ENCODE measurements at regions not wholly inside any gene's neighbourhood (a gene's known extent, or its start where the extent isn't known, plus 50 kb on each side); places are given as distances from the start of the nearest gene placed in this dataset.

DNA sequence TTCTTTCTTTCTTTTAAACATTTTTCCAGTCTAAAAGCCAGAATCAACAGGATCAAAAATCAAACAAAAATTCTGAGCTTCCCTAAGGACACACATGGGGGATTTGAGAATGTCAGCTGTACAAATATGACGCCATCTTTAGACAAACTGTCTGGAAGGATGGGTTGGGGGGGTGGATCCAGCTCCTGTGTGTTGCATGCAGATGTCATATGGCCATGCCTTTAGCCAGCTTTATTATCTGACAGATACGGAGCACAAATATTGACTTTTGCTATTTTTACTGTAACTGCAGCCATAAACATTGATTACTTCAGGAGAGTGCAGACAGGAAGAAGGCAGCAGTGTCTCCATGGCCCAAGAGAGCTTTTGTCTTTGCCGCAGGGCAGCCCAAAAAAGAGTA is 279.4 kb upstream of the ELAC2 start:
- no peak for DNase-seq

GRCh38 chr17:13293421-13293820 is 275.6 kb upstream of the ELAC2 start:
- DNase-seq: no peak

- DNase-seq: no peak
These were observed 274.5 kb upstream of the ELAC2 start for GRCh38 chr17:13292291-13292690.

- no peak for DNase-seq
These were observed 270.4 kb upstream of the ELAC2 start for GRCh38 chr17:13288248-13288647.

- no peak for DNase-seq
These were observed 269.4 kb upstream of the ELAC2 start for GRCh38 chr17:13287226-13287625.

- no peak for DNase-seq
These were observed 265.8 kb upstream of the ELAC2 start for GRCh38 chr17:13283606-13284005.

GRCh38 chr17:13281626-13282025 is 263.8 kb upstream of the ELAC2 start:
- DNase-seq: no peak

GRCh38 chr17:13273806-13274205 is 256.0 kb upstream of the ELAC2 start:
- no peak for DNase-seq

GRCh38 chr17:13272296-13272695 is 254.5 kb upstream of the ELAC2 start:
- DNase-seq: no peak

GRCh38 chr17:13268791-13269595 is 251.2 kb upstream of the ELAC2 start:
- DNase-seq: no peak

DNA sequence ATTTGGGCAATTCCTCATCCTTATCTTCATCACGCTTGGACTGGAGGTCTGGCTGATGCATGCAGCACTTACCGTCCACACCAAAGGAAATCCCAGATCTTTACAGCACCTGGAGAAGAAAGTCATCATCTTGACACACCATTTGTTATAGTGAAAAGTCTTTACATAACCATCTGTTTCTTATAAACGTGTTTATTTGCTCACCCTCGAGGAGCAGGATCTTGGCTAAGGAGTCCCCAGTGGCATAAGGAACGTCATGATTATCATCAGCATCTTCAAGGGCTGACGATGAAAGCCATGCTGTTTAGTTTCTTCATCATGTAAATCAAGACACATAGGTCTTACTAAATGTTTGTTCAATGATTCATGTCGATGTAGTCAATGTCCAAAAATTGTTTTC is 248.8 kb upstream of the ELAC2 start:
- DNase-seq: no peak

GRCh38 chr17:13265311-13265710 is 247.5 kb upstream of the ELAC2 start:
- DNase-seq: no peak

- DNase-seq: no peak
These were observed 245.9 kb upstream of the ELAC2 start for GRCh38 chr17:13263746-13264145.

GRCh38 chr17:13256545-13256944 is 238.7 kb upstream of the ELAC2 start:
- no peak for DNase-seq

DNA sequence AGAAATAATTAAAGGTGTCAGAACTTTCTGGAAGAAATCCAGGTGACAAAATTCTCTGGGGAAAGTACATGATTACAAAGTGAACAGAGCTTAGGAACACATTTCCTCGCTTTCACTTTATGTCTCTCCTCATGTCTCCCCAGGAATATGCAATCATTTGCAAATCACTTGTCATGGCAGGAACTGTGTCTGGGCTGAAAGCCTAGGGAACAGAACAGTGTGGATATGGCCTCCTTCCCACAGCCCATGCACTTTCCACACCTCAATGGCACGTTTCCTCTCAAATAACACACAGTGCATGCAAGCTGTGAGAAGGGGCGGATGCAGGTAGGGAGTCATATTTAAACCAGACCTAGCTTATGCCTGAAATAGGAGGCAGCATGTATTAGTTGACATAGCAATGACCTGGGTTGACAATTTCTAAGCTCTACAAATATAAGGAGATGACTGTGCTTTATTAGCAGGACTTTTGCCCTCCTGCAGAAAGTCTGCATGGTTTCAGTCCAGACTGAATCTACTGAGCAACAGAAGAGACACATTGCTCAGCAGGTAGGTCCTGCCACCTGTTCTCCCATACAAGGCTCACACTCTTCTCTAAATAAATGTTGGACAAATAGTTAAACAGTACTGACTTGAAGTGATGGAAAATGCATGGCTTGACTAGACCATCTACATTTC is 236.0 kb upstream of the ELAC2 start:
- no peak for DNase-seq

DNA sequence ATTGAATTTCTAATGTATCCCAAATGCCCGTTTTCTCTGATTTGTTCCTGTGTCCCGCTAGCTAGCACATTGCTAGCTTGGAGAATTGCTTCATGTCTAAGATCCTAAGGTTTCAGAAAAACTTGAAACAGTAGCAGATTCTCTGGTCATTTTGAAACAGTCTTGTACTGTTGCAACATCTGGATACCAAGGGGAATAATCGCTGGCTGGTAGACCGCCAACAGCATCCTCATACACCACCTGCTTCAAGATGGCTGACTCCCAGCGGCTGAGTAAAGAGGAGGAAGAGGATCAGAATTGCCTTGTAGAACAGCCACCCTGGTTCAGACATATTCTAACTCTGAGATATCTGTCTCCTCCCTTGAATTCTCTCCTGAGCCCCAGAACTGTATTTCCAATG is 226.7 kb upstream of the ELAC2 start:
- no peak for DNase-seq

GRCh38 chr17:13243585-13243984 is 225.8 kb upstream of the ELAC2 start:
- DNase-seq: no peak

DNA sequence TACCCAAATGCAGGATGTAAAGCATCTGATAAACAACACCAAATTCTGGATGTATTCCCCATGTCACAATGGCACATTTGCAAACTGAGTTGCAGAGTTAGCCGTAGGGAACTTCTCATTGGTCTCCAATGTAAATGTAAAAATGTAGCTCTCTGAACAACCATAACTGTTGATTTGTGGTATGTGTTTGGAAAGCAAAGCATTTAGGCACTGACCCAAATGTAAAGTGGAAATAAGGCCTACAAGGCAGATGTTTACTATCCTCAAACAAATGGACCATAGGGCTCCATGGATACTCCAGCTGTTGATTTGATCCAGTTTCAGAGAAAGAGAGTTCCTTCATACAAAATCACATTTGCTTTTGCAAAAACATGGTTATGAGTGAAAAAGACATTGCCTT is 223.0 kb upstream of the ELAC2 start:
- no peak for DNase-seq

DNA sequence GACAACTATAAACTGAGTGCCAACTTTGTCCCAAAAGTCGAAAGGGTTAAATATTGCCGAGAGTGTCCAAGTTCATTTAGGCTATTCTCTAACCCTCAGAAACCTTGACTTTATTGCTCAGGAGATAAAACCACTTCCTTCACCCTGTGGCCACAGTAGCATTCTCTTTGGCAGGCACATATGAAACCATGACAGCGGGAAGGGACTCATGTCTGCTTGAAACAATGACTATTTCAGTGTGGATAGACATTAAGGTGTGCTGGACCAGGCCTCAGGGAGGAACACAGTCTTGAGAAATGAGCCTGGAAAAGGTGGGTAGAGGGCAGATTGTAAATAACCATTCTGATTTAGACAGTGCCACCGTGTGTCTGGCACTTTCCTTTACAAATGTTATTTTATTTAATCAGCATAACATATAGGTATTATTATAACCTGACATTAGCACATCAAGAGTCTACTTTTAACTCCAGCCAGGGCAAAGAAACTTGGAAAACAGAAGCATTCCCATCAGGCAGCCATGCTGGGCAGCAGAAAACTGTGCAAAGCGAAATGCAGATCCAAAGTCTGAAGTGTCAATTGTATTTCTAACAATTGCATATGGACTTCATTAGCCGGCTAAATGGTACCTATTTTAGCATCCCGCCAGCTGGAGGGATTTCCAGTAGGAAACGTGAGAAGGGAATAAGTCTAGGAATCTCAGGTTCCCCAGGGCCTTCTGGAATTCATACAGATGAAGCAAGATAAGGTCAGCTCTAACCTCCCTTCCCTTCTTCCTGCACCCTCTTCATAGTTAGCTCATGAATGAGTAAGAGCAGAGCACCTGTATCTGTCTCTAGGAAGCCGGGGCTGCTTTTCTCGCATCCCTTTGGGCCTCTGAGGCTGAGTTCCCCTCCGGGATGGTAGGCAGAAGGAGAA is 212.8 kb upstream of the ELAC2 start:
- no peak for DNase-seq

DNA sequence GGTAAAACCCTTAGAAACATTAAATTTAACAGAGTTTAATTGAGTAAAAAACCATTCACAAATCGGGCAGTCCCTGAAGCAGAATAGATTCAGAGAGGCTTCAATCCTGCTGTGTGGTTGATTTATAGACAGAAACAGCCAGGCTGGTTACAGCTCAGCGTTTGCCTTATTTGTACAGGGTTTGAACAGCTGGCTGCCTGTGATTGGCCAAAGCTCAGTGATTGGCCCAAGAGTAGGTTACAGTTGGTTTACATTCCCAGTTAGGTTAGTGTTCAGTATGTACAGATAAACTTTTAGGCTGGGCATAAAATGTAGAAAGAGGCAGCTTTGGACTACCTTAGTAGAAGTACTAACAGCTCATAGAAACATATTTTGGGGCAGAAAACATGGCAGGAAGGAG is 210.4 kb upstream of the ELAC2 start:
- no peak for DNase-seq

DNA sequence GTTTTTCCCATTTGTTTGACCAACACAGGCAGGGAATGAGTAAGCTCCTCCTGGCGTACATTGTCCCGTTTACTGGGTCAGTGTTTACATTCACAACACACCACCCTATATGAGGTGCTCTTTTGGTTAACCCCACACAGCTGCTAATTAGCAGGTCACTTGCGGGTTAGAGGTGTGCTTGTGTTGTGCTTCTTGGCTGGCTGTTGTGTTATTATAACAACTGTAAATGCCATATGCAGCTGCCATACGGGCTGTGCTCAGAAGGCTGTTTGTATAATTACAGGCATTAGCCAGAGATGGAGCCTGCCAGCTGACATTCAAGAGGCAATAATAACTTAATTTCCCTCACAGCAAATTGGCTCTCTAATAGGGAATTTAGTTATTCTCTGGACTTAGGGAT is 205.1 kb upstream of the ELAC2 start:
- DNase-seq: no peak

- no peak for DNase-seq
These were observed 195.0 kb upstream of the ELAC2 start for GRCh38 chr17:13212860-13213259.

DNA sequence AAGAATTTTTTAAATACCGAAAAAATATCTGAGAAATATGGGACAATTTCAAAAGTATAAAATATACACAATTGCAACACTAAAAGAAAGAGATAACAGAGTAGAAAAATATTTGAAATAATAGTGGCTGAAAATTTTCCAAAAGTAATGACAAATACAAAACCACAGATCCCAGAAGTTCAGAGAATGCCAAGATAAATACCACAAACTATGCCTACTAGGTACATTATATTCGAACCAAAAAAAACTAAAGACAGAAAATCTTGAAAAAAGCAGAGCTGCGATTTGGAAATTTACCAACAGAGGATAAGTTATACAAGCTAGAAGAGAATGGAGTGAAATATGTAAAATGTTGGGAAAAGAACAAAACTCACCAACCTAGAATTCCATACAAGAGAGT is 191.3 kb upstream of the ELAC2 start:
- no peak for DNase-seq
